ENCODE measurements at regions not wholly inside any gene's neighbourhood (a gene's known extent, or its start where the extent isn't known, plus 50 kb on each side); places are given as distances from the start of the nearest gene placed in this dataset.

- TF ChIP-seq ELF4 (IDR thresholded peaks at IDR 0.05) (no peak), CTBP1 (IDR thresholded peaks at IDR 0.05; ENCODE audit: borderline replicate concordance) (no peak), BHLHE40 (IDR thresholded peaks at IDR 0.05; ENCODE audit: borderline replicate concordance) (no peak)
These were observed 331.5 kb downstream of the NKX6-1 start for GRCh38 chr4:84167564-84167963.
